ENCODE measurements at regions not wholly inside any gene's neighbourhood (a gene's known extent, or its start where the extent isn't known, plus 50 kb on each side); places are given as distances from the start of the nearest gene placed in this dataset.
"Not testable (repeated sequence)": the region's sequence is repeated elsewhere in the genome, so short reads cannot be mapped to it uniquely, and the experiment has no call there.

- no peak for DNase-seq
Observed at GRCh38 chr1:221029981-221030649, 150.9 kb downstream of the HLX start.

GRCh38 chr1:221030990-221031389 lies 151.7 kb downstream of the HLX start:
- no peak for DNase-seq

DNA sequence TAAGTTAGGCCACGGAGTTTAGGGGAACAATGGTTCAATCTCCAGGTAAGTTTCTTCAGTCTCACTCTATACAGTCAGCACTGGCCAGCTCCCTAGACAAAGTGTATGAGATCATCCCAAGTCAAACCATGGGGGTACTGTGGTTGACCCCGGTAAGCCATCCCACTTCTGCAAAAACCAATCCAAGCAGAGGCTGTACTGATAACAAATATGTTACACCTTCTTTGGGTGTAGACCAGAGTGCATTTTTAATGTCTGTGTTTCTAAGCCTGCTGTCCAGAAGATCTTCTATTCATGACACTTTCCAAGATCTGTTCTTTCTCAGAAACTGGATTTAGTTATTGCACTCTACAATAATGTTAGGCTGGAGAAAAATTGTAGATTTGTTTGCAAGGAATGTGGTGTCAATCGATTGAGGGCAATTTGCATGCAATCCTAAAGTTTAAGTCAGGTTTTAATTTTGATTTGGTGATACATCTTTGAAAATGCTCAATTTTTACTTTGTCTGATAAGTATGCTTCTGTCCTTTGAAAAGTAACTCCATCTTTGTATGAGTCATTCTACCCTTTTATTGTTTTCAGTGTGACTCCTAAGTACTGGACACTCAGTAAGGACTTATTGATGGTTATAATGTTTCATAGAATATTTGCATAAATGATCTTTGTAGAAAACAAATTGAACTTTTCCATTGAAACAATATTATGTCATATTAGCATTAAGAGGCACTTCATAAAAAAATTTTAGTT lies 152.4 kb downstream of the HLX start:
- no peak for DNase-seq

DNA sequence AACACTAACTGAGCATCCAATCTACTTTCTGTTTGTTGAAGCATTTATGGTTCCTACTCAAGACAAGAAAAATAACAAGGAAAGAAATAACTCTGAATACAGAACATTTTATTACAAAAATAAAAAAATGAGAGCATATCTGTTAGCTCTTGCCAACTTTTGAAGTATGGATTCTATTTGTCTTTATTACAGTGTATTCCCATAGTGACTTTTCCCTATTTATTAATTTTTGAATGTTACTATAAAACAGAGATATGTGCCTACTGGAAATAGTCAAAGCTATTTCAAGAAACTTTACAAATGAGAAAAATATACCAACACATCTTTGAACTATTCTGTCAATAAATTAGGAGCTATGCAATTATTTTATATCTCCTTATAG lies 153.0 kb downstream of the HLX start:
- no peak for DNase-seq

DNA sequence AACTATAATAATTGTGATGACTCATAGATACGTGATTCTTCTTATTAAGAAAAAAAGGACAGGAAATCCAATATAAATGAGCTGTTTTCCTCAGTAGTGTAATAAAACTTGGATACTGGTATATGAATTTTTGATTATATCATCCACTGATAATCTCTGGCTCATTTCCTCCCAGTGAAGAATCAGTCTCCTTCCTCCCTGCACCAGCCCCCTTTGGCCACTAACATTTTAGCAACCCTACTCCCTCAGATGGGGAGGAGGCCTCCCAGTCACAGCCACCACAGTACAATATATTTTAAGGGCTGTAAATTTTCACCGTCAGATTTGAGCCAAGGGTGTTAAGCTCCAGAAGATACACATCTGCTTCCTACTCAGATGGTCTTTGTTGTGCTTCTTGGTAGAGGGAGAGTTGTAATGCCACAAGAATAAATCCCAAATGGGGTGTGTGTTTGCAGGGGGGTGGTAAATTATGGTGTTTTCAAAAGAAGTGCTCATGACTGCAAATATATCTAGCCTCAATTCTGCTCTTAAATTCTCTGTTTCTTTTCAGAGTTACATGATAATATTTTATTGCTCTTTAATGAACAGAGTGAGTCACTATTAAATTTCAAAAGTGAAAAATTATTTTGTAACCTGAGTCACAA lies 153.5 kb downstream of the HLX start:
- no peak for DNase-seq

DNA sequence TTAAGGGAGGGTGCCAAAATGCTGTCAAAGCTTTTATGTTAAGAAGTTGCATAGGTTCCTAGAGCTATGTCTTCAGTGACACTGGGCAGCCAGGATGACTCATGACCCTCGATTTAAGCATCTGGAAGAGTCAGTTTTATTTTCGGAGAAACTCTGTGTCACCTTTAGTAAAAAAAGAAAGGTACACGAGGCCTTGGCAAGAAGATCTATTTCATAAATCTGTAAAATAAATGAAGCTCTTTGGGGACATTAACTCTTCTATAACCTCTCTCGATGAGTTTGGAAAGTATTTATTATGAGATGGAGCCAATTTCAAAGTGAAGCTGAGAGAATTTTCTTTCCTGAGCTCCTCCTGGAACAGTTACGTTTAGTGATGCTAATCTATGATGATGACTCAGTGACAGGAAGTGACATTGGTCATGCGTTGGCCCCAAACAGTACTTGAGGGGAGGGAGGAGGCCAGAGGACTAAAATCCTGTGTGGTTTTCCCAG lies 156.5 kb downstream of the HLX start:
- DNase-seq, result no peak

DNA sequence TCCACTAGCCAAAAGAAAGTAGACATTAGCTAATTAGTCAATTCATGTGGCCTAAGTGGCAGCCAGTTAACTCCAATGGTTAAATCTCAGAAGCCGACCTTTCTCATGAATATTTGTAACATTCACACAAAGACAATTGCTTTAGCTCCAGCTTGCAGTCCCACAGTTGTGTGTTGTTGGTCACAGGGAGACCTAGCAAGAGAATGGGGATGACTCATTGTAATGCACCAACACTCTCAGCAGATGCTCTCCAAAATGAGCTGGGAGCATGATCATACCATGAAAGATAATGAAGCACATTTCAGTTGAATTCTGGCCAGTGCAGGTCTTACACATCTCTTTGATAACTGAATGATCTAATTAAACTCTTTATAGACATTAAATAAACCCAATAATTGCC lies 160.4 kb downstream of the HLX start:
- no peak for DNase-seq

DNA sequence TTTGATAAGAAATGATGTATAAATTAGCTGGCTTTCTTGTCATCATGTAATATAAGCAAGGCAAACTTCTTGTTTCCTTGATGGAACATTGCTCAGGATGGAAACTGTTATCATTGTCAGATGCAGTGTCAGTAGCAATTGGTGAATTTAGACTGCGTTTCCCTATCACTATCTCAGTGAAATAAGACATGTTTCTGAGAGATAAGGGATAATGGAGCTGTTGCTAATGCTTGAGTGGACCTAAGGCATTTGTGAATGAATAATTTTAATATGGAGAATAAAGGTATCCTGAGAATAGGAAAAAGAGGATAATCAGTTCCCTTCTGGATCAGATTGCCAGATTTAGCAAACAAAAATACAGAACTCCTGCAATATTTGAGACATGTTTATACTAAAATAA lies 160.9 kb downstream of the HLX start:
- no peak for DNase-seq

DNA sequence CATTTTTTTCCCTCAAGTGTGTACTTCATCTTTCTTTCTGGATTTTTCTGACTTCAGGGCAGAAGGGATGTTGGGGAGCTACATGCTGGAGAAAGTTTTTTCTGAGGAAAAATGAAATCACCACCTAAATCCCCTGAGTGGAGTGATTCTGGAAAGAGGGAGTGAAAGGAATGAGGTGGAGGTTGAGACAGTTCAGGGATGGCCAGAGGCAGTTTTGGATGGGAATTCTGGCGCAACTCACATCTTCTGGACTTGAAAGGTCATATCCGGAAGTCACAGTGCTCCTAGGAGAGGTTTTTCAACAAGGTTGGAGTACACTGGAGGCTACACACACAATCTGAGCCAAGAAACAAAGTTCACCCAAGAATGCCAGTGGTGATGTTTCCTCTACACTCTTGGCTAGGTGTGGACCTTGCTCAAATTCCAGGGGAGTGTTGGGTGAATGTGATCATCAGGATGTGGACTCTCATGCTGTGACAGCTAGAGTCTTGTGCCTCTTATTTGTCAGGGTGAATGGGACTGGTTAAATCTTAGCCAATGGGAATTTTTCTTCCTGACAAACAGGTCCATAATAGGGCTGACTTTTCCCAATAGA lies 161.5 kb downstream of the HLX start:
- DNase-seq, result no peak

DNA sequence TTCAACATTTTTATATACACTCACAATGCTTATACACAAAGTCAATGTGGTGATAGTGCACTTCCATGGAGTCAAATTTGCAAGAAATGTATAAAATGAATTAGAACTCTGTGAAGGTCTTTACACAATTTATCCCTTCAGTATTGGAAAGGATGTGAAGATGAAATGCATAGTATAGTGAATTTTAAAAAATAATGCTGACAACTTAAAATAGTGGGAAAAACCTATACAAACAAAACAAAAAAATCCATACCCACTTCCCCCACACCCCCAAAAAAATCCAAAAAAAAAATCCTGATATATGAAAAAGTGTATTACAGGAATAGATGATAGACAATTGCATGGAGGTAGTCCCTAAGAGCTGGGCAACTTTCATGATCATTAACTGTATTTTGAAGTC lies 165.3 kb downstream of the HLX start:
- DNase-seq, result no peak

DNA sequence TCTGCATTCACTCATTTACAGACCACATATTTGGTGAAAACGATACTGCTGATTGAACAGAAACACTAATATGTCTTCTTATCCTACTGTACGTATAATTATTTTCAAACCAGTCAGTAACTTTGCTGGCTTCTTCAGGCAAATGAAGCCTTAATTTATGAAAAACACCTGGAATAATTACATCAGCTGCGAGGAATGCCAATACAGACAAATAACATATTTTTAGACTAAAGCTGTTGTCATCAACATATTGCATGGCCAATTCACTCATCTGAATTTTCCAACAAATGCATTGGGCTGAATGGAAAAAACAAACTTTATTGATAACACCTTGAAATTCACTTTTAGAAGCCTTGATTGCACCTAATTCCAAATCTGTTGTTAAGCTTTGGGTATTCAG lies 165.9 kb downstream of the HLX start:
- DNase-seq, result no peak

- no peak for DNase-seq
Observed at GRCh38 chr1:221045842-221046831, 166.9 kb downstream of the HLX start.

- DNase-seq, result not testable (repeated sequence)
Observed at GRCh38 chr1:221051391-221051790, 172.1 kb downstream of the HLX start.

DNA sequence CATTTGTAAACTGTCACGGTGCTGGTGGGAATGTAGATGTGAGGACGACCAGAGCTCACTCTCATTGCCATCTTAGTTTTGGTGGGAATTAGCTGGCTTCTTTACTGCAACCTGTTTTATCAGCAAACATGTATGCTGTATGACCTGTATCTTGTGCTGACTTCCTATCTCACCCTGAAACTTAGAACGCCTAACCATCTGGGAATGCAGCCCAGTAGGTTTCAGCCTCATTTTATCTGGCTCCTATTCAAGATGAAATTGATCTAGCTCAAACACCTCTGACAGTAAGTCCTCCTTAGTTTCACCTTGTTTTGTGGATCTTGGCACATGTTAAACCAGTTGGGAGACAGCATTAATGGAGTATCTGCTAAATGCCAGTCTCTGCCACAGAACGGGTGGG lies 174.6 kb downstream of the HLX start:
- no peak for DNase-seq

DNA sequence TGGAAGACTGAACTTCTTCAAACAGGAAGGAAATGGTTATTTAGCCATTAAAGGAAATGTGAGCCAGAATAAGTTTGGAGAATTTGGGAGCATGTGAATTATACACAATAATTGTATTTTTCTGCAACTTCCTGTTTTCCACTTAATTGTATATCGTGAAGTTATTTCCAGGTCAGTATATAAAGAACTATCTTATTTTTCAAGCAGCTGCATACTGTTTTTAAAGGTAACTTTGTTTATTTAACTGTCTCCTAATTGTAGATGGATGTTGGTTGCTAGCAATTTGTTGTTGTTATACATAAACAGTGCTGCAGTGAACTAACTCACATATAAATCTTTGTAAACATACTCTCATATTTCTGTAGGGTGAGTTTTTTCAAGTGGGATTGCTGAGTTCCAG lies 180.3 kb downstream of the HLX start:
- no peak for DNase-seq

- no peak for DNase-seq
Observed at GRCh38 chr1:221063651-221064050, 184.4 kb downstream of the HLX start.

DNA sequence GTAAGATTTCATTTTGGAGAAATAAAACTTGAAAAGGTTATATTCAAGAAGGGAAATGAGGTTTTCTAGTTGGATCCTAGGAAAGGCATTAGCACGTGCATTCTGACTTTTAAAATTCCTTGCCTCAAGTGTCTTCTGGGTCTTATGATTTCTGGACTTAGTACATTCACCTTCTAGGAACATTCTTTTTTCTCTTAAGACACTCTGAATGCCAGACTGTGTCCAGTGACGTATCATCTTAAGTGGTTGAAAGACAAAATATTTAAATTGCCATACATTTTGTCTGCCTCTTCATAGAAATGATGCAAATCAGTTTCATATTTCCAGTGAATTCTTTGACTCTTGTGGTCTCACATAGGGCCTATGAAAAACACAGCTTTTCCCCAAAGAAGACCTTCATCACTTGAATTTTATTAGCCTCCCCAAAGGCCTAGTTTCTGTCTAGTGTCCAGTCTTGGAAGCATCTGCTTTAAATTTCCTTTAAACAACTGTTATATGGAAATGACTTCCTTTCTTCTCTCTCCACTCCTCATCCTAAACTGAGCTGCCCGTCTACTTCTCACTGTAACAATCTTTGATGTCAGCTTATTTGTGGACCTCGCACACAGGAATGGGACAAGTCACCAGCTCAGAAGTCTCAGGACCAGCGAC lies 187.2 kb downstream of the HLX start:
- no peak for DNase-seq

- no peak for DNase-seq
Observed at GRCh38 chr1:221067721-221068120, 188.5 kb downstream of the HLX start.

- DNase-seq, result no peak
Observed at GRCh38 chr1:221069178-221069903, 190.1 kb downstream of the HLX start.

DNA sequence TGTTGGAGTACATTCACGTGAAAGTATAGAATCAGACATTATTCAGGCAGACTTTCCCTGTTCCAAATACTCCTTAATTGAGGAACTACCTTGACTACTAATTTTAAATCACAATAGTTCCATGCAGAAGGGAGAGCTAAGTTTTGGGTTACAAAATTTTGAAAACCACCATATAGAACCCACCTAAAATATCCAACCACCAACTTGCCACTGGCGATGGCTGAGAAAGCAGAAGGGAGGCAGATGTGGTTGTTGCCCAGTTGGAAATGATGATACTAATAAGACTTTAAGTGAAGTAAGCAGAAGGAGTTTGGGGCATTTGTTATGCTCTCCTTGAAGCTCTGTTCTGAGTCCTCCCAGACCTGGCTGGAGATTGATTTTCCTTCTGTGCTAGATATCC lies 190.7 kb downstream of the HLX start:
- DNase-seq, result no peak

DNA sequence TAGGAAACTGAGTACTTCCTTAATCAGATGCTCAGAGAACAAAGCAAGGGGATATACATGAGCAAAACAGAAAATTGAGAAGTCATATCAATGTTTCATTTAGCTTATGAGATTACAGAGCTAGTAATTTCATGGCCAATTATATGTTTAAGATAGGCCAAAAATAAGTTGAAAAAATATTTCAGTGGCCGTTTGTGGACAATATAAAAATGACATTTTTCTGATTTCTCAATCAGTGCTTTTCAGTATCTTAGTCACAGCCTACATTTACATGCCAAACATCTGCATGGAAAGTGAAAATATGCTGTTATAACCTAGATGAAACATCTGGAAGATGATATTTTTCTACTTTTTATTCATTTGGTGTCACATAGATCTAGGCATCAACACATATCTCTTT lies 192.5 kb downstream of the HLX start:
- DNase-seq, result no peak

Data from activated CD8-positive, alpha-beta memory T cell treated with anti-CD3 and anti-CD28 coated beads for 24 hours (primary cell).